AG09309 (cell line): ENCODE measurements at regions not wholly inside any gene's neighbourhood (a gene's known extent, or its start where the extent isn't known, plus 50 kb on each side); places are given as distances from the start of the nearest gene placed in this dataset.

Experiments
- DNase-seq: peaks from one replicate; pipeline ENCODE4 v3.0.0-alpha.2; 2010; ENCODE audit warnings: low read depth
- H3K4me3 ChIP-seq: 2 replicates; pipeline ENCODE4 v1.5.1; 2011; ENCODE audit warnings: mild to moderate bottlenecking, low read depth, low read length, moderate library complexity; ENCODE audit not compliant: control insufficient read depth
- CTCF ChIP-seq: IDR thresholded peaks from 2 replicates; pipeline ENCODE4 v1.5.1; 2011; ENCODE audit warnings: mild to moderate bottlenecking, low read depth, low read length, inconsistent platforms; ENCODE audit not compliant: insufficient read depth, control insufficient read depth; ENCODE audit errors: missing control alignments

GRCh38 chr11:90844041-90844440 lies 621.2 kb upstream of the CHORDC1 start:
- no peak for DNase-seq
- H3K4me3 ChIP-seq: no peak overlapping the region
- no peak for TF ChIP-seq CTCF

DNA sequence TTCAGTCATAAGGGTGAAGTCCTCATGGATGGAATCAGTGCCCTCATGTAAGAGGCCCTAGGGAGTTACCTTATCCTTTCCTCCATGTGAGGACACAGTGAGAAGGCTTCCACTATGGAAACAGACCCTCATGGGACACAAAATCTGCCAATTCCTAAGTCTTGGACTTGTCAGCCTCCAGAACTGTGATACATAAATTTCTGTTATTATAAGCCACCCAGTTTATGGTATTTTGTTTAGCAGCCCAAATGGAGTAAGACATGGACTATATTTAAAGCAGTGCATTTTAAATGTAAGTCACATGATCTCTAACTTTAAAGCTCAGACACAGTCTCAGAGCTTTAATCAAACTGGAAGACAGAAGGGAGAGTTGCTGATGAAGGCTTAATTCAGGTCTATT lies 619.8 kb upstream of the CHORDC1 start:
- no peak for DNase-seq
- no peak for TF ChIP-seq CTCF
- H3K4me3 ChIP-seq: no peak overlapping the region

GRCh38 chr11:90840071-90840470 lies 617.2 kb upstream of the CHORDC1 start:
- no peak for DNase-seq
- no peak for TF ChIP-seq CTCF
- H3K4me3 ChIP-seq: no peak overlapping the region

DNA sequence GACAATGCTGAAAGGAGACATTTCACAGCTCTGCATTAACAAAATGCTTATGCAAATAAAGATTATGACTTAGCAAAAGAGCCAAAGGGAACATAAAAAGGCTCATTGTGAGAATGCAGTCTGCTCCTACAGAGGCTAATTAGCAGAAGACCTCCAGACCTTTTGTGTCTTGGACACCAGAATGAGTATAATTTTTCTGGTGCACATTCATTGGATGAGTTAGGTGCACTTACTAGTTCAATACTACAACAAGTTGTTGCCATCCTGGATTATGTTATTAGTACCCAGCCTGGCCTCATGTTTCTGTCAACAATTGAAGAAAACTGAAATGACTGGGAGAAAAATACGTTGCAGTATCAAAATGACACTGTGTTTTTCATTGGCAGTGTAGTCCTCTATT lies 613.2 kb upstream of the CHORDC1 start:
- no peak for TF ChIP-seq CTCF
- no peak for DNase-seq
- no peak overlapping the region for H3K4me3 ChIP-seq

- TF ChIP-seq CTCF: no peak
- no peak overlapping the region for H3K4me3 ChIP-seq
- no peak for DNase-seq
Measured at GRCh38 chr11:90823446-90823845, 600.6 kb upstream of the CHORDC1 start.

DNA sequence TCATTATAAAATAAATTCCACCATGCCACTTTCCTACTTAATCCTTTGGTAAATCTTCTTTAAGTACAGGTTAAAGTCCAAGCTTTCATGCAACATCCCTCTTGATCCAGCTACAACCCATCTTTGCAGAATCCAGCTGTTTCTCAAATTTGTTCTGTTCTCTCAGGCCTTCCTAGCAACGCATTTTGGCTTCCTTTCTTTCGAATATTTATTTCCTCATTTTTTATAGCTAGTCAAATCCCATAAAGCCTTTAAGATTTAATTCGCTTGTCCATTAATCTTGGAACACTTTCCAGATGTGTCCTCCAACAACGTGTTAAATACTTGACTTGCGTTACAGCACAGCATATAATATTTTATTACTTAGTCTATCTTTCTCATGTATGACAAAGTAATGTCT lies 600.1 kb upstream of the CHORDC1 start:
- no peak for DNase-seq

More for the DNA sequence above, 600.1 kb upstream of the CHORDC1 start:
- no peak for TF ChIP-seq CTCF
- no peak overlapping the region for H3K4me3 ChIP-seq
